GDM1 (cell line): ENCODE measurements at regions not wholly inside any gene's neighbourhood (a gene's known extent, or its start where the extent isn't known, plus 50 kb on each side); places are given as distances from the start of the nearest gene placed in this dataset.

ENCODE experiments used
- DNase-seq: peaks from one replicate; lab custom pipeline; 2025; lab: John Stamatoyannopoulos, UW

- DNase-seq = no peak
Measured at GRCh38 chr20:56996533-56996932, 269.9 kb downstream of the BMP7 start.

DNA sequence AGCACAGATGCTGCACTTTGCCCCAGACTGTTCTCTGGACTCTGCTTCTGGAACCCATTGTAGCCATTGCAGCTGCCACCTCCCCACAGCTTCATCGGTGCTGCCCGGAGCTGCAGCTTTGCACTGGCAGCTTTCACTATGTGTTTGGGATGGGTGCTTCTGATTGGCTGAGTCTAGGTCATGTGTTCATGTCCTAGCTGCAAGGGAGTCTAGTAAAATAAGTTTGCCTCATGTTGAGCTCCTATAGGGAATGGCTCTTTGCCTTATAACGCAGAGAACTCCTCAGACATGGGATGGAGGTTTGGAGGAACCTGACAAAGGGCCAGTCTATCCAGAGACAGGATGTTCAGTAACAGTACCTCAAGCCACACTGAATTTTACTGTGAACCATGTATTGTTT, 268.0 kb downstream of the BMP7 start:
- no peak for DNase-seq

DNA sequence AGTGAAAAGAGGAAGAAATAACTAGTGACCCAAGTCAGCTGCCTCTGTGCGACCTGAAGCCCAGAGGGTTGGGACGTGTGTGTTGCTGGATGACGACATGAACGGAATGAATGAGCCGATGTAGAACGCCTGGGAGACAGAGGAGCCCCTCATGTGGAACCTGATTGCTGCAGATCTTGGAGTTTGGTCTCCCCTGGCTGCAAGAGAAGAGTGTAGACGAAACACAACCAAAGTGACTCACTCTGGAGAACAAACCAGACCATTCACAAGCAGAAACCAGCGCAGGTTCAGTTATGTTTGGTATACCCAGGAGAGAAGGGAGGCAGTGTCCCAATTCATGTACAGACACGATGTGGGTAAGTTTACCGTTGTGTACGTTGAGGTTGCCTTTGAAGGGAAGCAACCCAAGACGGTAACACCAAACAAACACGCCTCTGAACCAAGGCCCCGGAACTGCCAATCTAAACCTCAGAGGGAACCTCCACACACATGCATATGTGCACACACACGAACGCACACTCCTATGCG, 265.9 kb downstream of the BMP7 start:
- DNase-seq = no peak

GRCh38 chr20:57001126-57001767, 265.2 kb downstream of the BMP7 start:
- no peak for DNase-seq

DNA sequence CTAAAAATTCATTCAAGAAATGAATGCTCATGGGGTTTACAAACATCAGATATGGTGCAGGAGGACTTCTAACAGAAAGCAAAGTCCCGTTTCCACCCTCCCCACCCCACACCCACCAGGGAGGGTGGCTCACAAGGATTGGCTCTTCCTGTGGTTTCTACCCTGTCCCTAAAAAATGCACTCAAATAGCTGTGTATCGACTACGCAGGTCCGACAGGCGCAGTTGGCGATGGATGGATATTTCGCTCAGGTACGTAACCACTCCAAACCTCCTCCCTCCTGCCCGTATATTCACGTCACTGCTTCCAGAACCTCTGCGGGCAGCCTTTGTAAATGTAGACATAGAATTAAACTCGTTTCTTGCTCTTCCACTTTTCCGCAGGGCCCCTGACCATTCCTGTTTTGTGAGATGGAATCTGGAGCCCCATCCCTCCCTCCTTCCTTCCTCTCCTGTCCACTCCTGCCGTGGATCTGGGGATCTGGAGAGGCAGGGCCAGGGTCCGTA, 264.3 kb downstream of the BMP7 start:
- DNase-seq = no peak

DNA sequence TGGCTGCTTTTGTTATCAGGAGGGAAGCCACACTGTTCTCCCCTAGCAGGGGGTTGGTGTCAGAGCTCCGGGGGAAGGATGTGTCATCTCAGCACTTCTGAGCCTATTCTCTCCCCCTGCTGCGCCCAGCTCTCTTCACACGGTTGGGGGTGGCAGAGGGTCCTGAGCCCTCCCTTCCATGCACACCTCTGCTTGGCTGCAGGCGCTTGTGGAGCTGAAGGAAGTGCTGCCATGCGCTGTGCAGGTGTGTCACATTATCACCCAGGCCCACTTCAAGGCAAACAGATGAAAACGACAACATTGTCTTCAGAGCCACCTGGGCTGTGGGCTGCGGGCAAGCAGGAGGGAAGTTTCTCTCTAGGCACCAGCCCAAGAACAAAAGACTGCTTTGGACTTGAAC, 263.4 kb downstream of the BMP7 start:
- no peak for DNase-seq

GRCh38 chr20:57004416-57004815, 262.0 kb downstream of the BMP7 start:
- no peak for DNase-seq

DNA sequence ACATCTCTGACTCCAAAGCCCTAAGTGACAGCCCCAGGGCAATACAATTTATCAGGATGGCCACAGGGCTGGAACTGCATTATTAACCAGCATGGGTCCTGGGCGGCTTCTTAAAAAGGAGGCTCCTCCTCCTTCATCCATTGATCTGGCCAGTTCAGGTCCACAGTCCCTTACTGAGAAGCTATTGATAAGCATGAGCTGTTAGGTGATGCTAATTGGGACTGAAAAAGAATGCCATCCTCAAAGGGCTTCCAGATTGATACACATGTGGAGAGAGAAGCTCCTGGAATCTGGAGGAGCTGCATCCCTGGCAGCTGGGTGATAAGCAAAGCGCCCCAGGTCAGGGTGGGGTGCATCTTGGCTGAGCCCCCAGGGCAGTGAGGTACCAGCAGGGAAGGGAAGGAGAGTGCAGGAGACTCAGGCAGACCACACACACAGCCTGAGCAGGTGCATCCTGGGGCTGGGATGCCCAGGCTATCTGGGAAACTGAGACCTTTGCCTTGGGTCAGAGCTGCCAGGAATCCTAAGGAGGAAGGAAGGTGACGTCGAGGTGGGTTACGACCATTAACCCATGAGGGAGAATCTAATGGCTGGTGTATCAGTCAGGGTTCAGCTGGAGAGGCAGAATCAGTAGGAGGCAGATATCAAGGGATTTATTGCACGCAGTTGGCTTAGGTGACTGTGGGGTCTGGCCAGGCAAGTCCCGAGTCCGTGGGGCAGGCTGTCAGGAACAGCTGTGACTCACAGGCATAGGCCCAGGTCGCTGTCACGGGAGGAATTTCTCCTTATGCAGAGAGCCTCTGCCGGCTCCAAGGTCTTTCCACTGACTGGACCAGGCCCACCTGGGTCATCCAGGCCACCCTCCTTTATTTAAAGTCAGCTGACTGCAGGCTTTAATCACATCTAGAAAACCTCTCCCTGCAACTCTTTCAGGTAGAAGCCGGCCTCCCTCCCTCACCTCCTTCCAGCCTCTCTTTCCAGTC, 261.2 kb downstream of the BMP7 start:
- DNase-seq = no peak

GRCh38 chr20:57006411-57007170, 259.9 kb downstream of the BMP7 start:
- no peak for DNase-seq

GRCh38 chr20:57007171-57007540, 259.3 kb downstream of the BMP7 start:
- DNase-seq = no peak

DNA sequence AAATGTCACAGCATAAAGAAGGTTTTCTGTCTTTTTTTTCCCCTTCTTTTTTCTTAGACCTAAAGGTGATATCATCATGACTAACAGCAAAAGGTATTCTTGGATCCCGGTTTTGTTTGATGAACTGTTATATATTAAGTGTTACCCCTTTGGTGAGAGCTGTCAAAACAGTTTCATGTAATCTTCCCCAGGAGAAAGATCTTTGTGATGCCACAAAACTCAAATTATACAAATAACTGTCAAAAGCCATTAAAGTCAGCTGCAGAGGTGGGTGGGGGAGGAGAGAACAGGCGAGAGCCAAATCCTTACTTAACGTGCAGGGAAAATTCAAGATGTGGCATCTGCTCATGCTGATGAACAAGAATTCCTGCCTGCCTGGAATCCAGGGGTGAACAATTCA, 258.2 kb downstream of the BMP7 start:
- no peak for DNase-seq

- DNase-seq = no peak
Measured at GRCh38 chr20:57009355-57009754, 257.1 kb downstream of the BMP7 start.

DNA sequence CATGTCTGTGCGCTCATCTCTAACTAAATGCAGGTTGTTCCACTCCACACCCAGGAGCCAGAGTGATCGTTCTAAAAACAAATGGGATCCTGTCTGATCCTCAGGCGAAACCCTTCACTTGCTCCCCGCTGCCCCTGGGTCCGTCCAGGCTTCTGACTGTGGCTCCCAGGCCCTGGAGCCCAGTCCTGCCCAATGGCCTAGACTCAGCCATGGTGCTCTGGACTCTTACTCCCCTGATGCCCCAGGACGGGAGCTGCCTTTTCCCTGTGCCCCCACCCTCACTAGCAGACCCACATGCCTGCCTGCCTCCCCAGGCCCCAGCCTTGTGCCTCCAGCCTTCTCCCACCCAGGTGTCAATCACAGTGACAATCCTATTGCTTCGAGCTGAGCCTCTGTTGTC, 256.7 kb downstream of the BMP7 start:
- no peak for DNase-seq

DNA sequence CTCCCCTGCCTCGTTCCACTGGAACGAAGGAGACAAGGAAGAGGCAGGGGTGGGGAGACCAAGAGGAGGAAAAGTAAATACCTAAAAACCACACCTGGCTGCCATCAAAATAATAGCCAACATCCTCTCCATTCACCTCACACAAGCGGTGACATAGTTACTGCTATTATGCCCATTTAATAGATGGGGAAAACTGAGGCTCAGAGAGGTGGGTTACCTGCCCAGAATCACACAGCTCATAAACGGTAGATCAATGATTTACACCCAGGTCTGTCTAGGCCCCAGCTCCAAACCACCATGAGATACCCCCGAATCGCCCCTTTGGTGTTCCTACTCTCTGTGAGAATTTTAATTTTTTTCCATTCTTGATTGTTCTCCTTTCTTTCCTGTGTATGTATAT, 253.8 kb downstream of the BMP7 start:
- no peak for DNase-seq

DNA sequence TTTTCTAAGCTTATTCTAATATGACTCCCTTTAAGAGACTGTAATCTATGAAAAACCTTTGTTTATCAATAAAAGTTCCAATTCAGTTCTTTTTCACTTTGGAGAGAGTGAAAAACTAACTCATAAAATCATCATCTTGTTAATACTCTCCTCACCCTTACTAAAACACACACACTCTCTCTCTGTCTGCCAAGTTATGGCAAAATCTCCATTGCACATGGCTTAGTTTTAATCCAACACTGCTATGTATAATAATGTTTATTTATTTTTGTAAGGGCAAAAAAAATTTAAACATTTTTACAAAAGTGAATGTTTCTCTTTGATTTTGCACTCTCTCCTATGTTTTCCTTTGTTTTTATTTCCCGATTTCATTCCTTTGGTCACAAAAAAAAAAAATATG, 253.2 kb downstream of the BMP7 start:
- DNase-seq = no peak

DNA sequence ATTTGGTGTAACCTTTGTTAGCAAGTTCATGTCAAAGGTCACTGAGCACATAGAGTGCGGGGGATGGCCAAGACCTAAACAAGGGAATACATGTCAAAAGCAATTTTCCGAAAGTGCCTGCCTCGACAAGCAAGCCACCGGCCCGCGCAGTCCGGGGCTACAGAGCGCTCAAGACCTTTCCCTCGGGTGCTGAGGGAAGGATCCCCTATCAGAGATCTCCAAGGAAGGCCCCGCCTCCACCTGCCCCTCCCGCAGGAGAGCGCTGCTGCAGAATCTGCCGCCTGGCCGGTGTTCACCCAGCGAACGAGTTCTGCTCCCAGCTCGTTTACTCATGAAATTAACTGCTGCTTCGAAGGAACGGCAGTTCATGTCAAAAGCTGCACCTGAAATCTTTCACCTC, 252.7 kb downstream of the BMP7 start:
- DNase-seq = no peak

DNA sequence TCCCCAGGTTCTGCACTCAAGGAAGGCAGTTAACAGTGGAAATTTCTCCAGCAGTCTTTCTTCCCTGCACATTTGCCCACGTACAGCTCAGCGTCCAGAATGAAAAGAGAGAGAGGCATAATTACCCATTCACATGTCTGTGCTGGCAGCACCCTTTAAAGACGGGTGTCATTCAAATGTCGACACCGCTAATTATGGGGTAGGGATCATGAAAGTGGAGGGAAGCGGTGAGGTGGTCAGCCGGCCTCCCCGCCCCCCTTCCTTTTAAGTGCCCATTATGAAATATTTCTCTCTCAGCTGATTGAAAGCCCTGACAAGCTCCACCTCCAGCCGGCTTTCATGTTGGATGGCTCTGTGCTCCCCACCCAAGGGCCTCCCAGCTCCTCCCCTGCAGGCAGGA, 246.1 kb downstream of the BMP7 start:
- DNase-seq = no peak

- no peak for DNase-seq
Measured at GRCh38 chr20:57022306-57022705, 244.1 kb downstream of the BMP7 start.

GRCh38 chr20:57023007-57023406, 243.4 kb downstream of the BMP7 start:
- no peak for DNase-seq

DNA sequence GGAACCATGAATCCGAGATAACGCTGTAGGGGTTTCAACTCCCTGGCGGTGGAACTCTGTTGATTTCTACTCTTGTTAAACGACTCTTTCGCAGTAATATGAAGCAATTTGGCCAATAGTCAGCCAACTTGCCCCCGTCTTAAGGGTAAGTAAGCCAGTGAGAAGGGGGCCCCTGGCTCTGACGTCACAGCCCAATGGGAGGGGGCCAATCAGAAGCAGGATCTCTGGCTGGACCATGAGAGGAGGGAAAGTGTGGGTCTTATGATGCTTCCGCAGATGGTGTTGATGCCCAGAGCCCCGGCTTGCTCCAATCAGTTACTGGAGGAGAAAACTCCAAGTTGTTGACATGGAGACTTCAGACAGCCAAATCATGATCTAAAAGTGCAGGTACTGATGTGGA, 242.4 kb downstream of the BMP7 start:
- no peak for DNase-seq

DNA sequence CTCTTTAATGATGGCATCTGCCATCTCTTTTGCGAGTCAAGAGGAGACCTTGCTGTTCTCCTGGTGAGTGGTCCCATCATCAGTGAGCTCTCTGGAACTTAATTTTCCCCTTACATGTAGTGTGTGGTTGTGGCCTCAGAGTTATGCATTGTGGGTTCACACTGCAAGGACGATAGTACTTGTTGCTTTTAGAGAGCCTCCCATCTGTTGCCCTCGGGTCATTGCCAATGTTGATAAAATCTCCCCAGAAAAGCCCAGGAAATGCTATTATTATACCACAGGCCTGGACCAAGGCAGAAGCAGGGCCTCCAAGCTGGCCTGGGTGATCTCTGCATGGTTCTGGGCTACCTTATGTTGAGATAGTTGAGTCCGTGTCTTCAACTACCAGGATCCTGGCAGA, 241.6 kb downstream of the BMP7 start:
- DNase-seq = no peak

GRCh38 chr20:57025261-57025660, 241.2 kb downstream of the BMP7 start:
- DNase-seq = no peak
